ENCODE measurements at regions not wholly inside any gene's neighbourhood (a gene's known extent, or its start where the extent isn't known, plus 50 kb on each side); places are given as distances from the start of the nearest gene placed in this dataset.
"Not testable (repeated sequence)": the region's sequence is repeated elsewhere in the genome, so short reads cannot be mapped to it uniquely, and the experiment has no call there.

GRCh38 chr3:67937498-67938118 is 283.2 kb upstream of the SUCLG2 start:
- no peak for DNase-seq (ENCODE audit: low read depth)
- H3K4me3 ChIP-seq (ENCODE audit: low read depth, low read length): no peak overlapping the region
- TF ChIP-seq CTCF (conservative IDR thresholded peaks at IDR 0.05; ENCODE audit: low read depth, low read length): no peak

DNA sequence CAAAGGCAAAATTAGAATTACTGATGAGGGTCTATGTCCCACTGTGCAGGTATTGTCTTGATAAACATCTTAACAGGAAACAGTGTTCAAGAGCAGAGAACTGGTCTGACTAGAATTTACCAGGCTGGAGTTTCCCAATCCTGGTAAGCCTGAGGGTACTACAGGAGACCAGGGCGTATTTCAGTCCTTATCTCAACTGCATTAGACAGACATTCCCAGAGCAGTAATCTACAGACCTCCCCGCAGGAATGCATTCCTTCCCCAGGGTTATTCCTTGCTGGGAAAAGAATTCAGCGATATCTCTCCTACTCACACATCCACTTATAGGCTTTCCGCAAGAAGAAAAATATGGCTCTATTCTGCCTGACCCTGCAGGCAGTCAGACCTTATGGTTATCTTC is 276.0 kb upstream of the SUCLG2 start:
- DNase-seq (ENCODE audit: low read depth): not testable (repeated sequence)

GRCh38 chr3:67923796-67924195 is 269.4 kb upstream of the SUCLG2 start:
- no peak for TF ChIP-seq CTCF (conservative IDR thresholded peaks at IDR 0.05; ENCODE audit: low read depth, low read length)
- no peak for DNase-seq (ENCODE audit: low read depth)
- H3K4me3 ChIP-seq (ENCODE audit: low read depth, low read length): no peak overlapping the region

More for the DNA sequence above, 276.0 kb upstream of the SUCLG2 start:
- H3K4me3 ChIP-seq (ENCODE audit: low read depth, low read length): not testable (repeated sequence)

GRCh38 chr3:67920969-67921368 is 266.6 kb upstream of the SUCLG2 start:
- no peak overlapping the region for H3K4me3 ChIP-seq (ENCODE audit: low read depth, low read length)
- TF ChIP-seq CTCF (conservative IDR thresholded peaks at IDR 0.05; ENCODE audit: low read depth, low read length): no peak
- DNase-seq (ENCODE audit: low read depth): no peak

DNA sequence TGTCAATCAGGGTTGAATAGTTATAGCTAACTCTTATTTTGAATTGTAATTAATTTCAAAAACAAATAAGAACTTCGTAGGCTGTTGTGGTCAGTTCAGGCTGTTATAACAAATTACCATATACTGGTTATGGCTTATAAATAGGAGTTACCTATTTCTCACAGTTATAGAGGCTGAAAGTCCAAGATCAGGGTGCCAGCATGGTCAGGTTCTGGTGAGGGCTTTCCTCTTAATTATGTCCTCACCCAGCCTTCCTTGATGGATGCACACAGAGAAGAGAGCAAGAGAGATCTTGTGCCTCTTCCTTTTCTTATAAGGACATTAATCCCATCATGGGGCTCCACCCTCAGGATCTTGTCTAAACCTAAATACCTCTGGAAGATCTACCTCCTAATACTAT is 265.9 kb upstream of the SUCLG2 start:
- no peak overlapping the region for H3K4me3 ChIP-seq (ENCODE audit: low read depth, low read length)
- TF ChIP-seq CTCF (conservative IDR thresholded peaks at IDR 0.05; ENCODE audit: low read depth, low read length): no peak
- no peak for DNase-seq (ENCODE audit: low read depth)

GRCh38 chr3:67916353-67916752 is 261.9 kb upstream of the SUCLG2 start:
- no peak for DNase-seq (ENCODE audit: low read depth)

DNA sequence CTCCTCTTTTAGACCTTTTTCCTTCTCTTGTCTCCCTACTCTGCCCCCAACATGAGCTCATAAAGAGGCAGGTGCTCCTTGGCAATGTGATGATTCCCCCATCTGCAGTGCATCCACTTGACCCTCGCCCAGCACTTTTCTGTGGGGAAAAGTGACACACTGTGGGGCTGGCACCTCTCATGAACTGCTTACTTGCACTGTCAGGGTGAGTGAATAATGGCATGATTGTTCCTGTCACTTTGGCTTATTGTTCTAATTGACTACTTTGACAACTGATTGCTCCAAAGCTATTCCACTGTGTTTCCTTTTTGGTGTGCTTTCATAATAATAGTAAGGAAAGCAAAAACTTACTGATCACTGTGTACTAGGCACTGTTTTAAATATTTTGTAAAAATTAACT is 253.3 kb upstream of the SUCLG2 start:
- H3K4me3 ChIP-seq (ENCODE audit: low read depth, low read length): no peak overlapping the region
- DNase-seq (ENCODE audit: low read depth): no peak
- TF ChIP-seq CTCF (conservative IDR thresholded peaks at IDR 0.05; ENCODE audit: low read depth, low read length): no peak

More at GRCh38 chr3:67916353-67916752, 261.9 kb upstream of the SUCLG2 start:
- no peak for TF ChIP-seq CTCF (conservative IDR thresholded peaks at IDR 0.05; ENCODE audit: low read depth, low read length)
- H3K4me3 ChIP-seq (ENCODE audit: low read depth, low read length): no peak overlapping the region

Measured in choroid plexus epithelial cell (primary cell).